Peyer's patch (tissue), 4 donors: ENCODE measurements at regions not wholly inside any gene's neighbourhood (a gene's known extent, or its start where the extent isn't known, plus 50 kb on each side); places are given as distances from the start of the nearest gene placed in this dataset.

Experiments
- CTCF ChIP-seq, 6 experiments: fragments of 450-650 bp in 4 of 6; fragments of 200-600 bp in 2 of 6; sonication (generic) in 1 of 6; IDR thresholded peaks; one replicate each; pipeline ENCODE4 v1.5.1; 2017 to 2019; ENCODE audit warnings: antibody characterized with exemption in 6 of 6, mild to moderate bottlenecking in 3 of 6, moderate library complexity in 1 of 6
- POLR2A ChIP-seq, 2 donors: fragments of 450-650 bp; IDR thresholded peaks; one replicate each; pipeline ENCODE4 v1.5.1; 2017; ENCODE audit warnings: antibody characterized with exemption in 2 of 2, mild to moderate bottlenecking in 2 of 2, moderate library complexity in 2 of 2

GRCh38 chr16:52727441-52727840 lies 180.5 kb upstream of the TOX3 start:
- TF ChIP-seq CTCF (IDR thresholded peaks at IDR 0.05) (no peak), POLR2A (IDR thresholded peaks at IDR 0.05) (no peak)
